Endothelial cell of umbilical vein (primary cell): ENCODE measurements at regions not wholly inside any gene's neighbourhood (a gene's known extent, or its start where the extent isn't known, plus 50 kb on each side); places are given as distances from the start of the nearest gene placed in this dataset.

Source experiments
- BruUV-seq: library from RNA; stranded (reverse); fragments of 400-500 nt; replicated peaks from 2 replicates; lab custom pipeline; 2021; lab: Mats Ljungman, UMichigan
- CTCF ChIA-PET: fragments of 300-600, 350-600 bp; sonication (Branson Sonifier 250); formaldehyde crosslinking; loops from one replicate; lab custom pipeline; 2021; ENCODE audit warnings: antibody characterized with exemption, inconsistent platforms; lab: Charles Lee
- POLR2A ChIA-PET: fragments of 300-600, 350-600 bp; sonication (Branson Sonifier 250); formaldehyde crosslinking; loops from one replicate; lab custom pipeline; 2021; ENCODE audit warnings: antibody characterized with exemption, inconsistent platforms; lab: Charles Lee
- DNase-seq: peaks from one replicate; pipeline ENCODE4 v3.0.0-alpha.2; 2011; ENCODE audit warnings: low read depth, low spot score
- FAIRE-seq: peaks from 2 replicates; lab custom pipeline; 2011; peaks lifted over from hg19 to GRCh38; lab: Jason Lieb, UNC
- H2AFZ ChIP-seq: 2 replicates; pipeline ENCODE4 v1.6.0; 2012; ENCODE audit warnings: low read depth, low read length, control low read depth, inconsistent platforms
- H3K27ac ChIP-seq: 2 replicates; pipeline ENCODE4 v1.5.1; 2011; ENCODE audit warnings: low read depth, mild to moderate bottlenecking, control low read depth, low read length, moderate library complexity; ENCODE audit not compliant: insufficient read depth
- H3K27me3 ChIP-seq, 2 experiments: 2 replicates each; pipeline versions ENCODE4 v1.6.0 to v1.6.1; 2011; ENCODE audit warnings: low read length in 2 of 2, mixed read lengths in 1 of 2; ENCODE audit not compliant: control insufficient read depth in 2 of 2, insufficient read depth in 2 of 2
- H3K36me3 ChIP-seq, 2 experiments: 2 replicates in 1 of 2; 3 replicates in 1 of 2; pipeline ENCODE4 v1.5.1; 2011; ENCODE audit warnings: low read length in 2 of 2, mild to moderate bottlenecking in 1 of 2, moderate library complexity in 1 of 2; ENCODE audit not compliant: control insufficient read depth in 2 of 2, insufficient read depth in 2 of 2; ENCODE audit errors: extremely low read depth in 1 of 2
- H3K4me1 ChIP-seq: 3 replicates; pipeline ENCODE4 v1.5.1; 2011; ENCODE audit warnings: mild to moderate bottlenecking, low read length; ENCODE audit not compliant: control insufficient read depth, insufficient read depth; ENCODE audit errors: extremely low read depth
- H3K4me2 ChIP-seq: 2 replicates; pipeline ENCODE4 v1.6.1; 2011; ENCODE audit warnings: low read length, control low read depth, mixed read lengths; ENCODE audit not compliant: insufficient read depth
- H3K4me3 ChIP-seq, 3 experiments: fragments of 200-600 bp in 1 of 3; sonication (generic), shearing (Covaris generic) in 1 of 3; replicated peaks in 1 of 3; 2 replicates each; pipeline ENCODE4 v1.5.1; 2011 to 2016; ENCODE audit warnings: control low read depth in 3 of 3, low read length in 3 of 3, mild to moderate bottlenecking in 2 of 3, inconsistent platforms in 1 of 3, low read depth in 1 of 3, moderate library complexity in 1 of 3; ENCODE audit not compliant: insufficient read depth in 1 of 3
- H3K79me2 ChIP-seq: 2 replicates; pipeline ENCODE4 v1.6.0; 2012; ENCODE audit warnings: low read length, inconsistent platforms; ENCODE audit not compliant: control insufficient read depth, insufficient read depth
- H3K9ac ChIP-seq: replicated peaks from 2 replicates; pipeline ENCODE3; 2011; ENCODE audit warnings: low read length, control low read depth; ENCODE audit not compliant: insufficient read depth; ENCODE audit errors: extremely low read depth
- H3K9me1 ChIP-seq: replicated peaks from 3 replicates; pipeline ENCODE4 v1.6.0; 2011; ENCODE audit warnings: mild to moderate bottlenecking, low read length; ENCODE audit not compliant: control insufficient read depth, insufficient read depth; ENCODE audit errors: extremely low read depth
- H3K9me3 ChIP-seq: replicated peaks from 2 replicates; pipeline ENCODE4 v1.5.1; 2012; ENCODE audit warnings: low read length, inconsistent platforms; ENCODE audit not compliant: control insufficient read depth, insufficient read depth
- H4K20me1 ChIP-seq: replicated peaks from 2 replicates; pipeline ENCODE3; 2011; ENCODE audit warnings: mild to moderate bottlenecking, low read length; ENCODE audit not compliant: control insufficient read depth, insufficient read depth; ENCODE audit errors: extremely low read depth
- CTCF ChIP-seq, 2 donors: IDR thresholded peaks; 1 replicate in 1 of 2; 2 replicates in 1 of 2; pipeline ENCODE4 v1.5.1; 2011; ENCODE audit warnings: low read length in 2 of 2, mild to moderate bottlenecking in 2 of 2, moderate library complexity in 2 of 2, control low read depth in 1 of 2, inconsistent platforms in 1 of 2, low read depth in 1 of 2; ENCODE audit not compliant: insufficient read depth in 1 of 2; ENCODE audit errors: extremely low read depth in 1 of 2
- EZH2 ChIP-seq: IDR thresholded peaks from 2 replicates; pipeline ENCODE4 v1.6.1; 2012; ENCODE audit warnings: borderline replicate concordance, low read depth, mild to moderate bottlenecking, moderate library complexity, low read length, inconsistent platforms; ENCODE audit not compliant: severe bottlenecking
- FOS ChIP-seq: IDR thresholded peaks from 2 replicates; pipeline ENCODE4 v1.6.1; 2011; ENCODE audit warnings: mild to moderate bottlenecking, low read length, moderate library complexity, borderline replicate concordance; ENCODE audit not compliant: insufficient read depth
- GATA2 ChIP-seq: IDR thresholded peaks from 2 replicates; pipeline ENCODE4 v1.7.0; 2011; ENCODE audit warnings: low read depth, mild to moderate bottlenecking, moderate library complexity, mixed read lengths, low read length; ENCODE audit not compliant: insufficient read length, insufficient read depth
- JUN ChIP-seq: IDR thresholded peaks from 2 replicates; pipeline ENCODE4 v1.6.1; 2011; ENCODE audit warnings: borderline replicate concordance, low read depth; ENCODE audit not compliant: insufficient read length, insufficient read depth
- MAX ChIP-seq: IDR thresholded peaks from 2 replicates; pipeline ENCODE4 v1.6.1; 2011; ENCODE audit not compliant: insufficient read depth, insufficient read length
- MYC ChIP-seq: IDR thresholded peaks from one replicate; pipeline ENCODE4 v1.6.1; 2011; ENCODE audit warnings: mild to moderate bottlenecking, low read depth, low read length
- POLR2A ChIP-seq: IDR thresholded peaks from 2 replicates; pipeline ENCODE4 v1.6.1; 2012; ENCODE audit warnings: low read depth, mild to moderate bottlenecking, control low read depth, low read length
- POLR2AphosphoS5 ChIP-seq: IDR thresholded peaks from 2 replicates; pipeline ENCODE4 v1.6.1; 2012; ENCODE audit warnings: low read depth, mild to moderate bottlenecking, control low read depth, low read length, moderate library complexity; ENCODE audit not compliant: insufficient read depth
- dilution Hi-C: fragments of 300-500 bp; cut with MboI; formaldehyde crosslinking; loops from one replicate; pipeline ENCODE4 v1.15.0; 2019; ENCODE audit warnings: low sequenced_read_pairs; ENCODE audit not compliant: extremely low pct_ligation_motif_present
- intact Hi-C: fragments of 100-400 bp; cut with micrococcal nuclease; formaldehyde crosslinking; loops from one replicate; pipeline ENCODE4 v1.10.0; 2022

DNA sequence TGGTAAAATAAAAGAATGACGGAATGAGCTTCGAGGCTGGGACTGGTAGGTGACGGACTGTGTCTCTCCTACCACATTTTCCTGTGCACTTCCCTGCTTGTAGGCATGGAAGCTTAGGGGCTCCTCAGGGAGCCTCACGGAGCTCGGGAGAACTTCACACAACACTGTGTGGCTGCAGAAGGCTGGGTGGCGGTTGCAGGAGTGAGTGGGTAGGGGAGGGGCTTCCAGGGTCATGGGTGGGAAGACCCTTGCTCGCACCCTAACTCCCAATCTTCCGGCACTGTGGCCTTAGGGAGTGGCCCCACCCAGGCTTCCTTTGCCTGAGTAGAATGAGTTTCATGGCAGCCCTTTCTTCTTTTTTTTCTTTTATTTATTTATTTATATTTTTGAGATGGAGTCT lies 128.6 kb downstream of the INHBB start:
- H3K4me2 ChIP-seq: no peak overlapping the region
- H3K4me3 ChIP-seq: no peak overlapping the region
- H3K9me1 ChIP-seq: no peaks in the 10 kb centered on the region
- FAIRE-seq (no peak), DNase-seq (no peak)
- H3K27me3 ChIP-seq: peaks cover 5 to 14% of the 10 kb centered on the region in 2 experiments
- ChIA-PET CTCF (no interaction called here), POLR2A (no interaction called here)
- TF ChIP-seq MYC (no peak), EZH2 (no peak), MAX (no peak), POLR2AphosphoS5 (no peak), JUN (no peak), POLR2A (no peak), CTCF (IDR thresholded peaks at IDR 0.05; ENCODE audit: extremely low read depth in 1 of 2, insufficient read depth in 1 of 2, low read depth in 1 of 2, low read length in 2 of 2) (no peak), FOS (no peak), GATA2 (no peak)
- H3K9ac ChIP-seq: no peak overlapping the region
- no TSS peak for BruUV-seq
- no peak overlapping the region for H2AFZ ChIP-seq
- H3K36me3 ChIP-seq: no peaks in the 10 kb centered on the region
- H3K79me2 ChIP-seq: no peaks in the 10 kb centered on the region
- H3K27ac ChIP-seq: no peak overlapping the region
- no peaks in the 10 kb centered on the region for H3K4me1 ChIP-seq
- dilution Hi-C loops (no loop called here), intact Hi-C loops (no loop called here)
- no peaks in the 10 kb centered on the region for H4K20me1 ChIP-seq
- no peaks in the 10 kb centered on the region for H3K9me3 ChIP-seq
